Activated gamma-delta T cell treated with Interleukin-2 at 50 U/mL for 16 hours (primary cell): ENCODE measurements at regions not wholly inside any gene's neighbourhood (a gene's known extent, or its start where the extent isn't known, plus 50 kb on each side); places are given as distances from the start of the nearest gene placed in this dataset.
"Not testable (repeated sequence)": the region's sequence is repeated elsewhere in the genome, so short reads cannot be mapped to it uniquely, and the experiment has no call there.

ENCODE experiments used
- DNase-seq: peaks from one replicate; pipeline ENCODE4 v3.0.0-alpha.2; 2020

DNA sequence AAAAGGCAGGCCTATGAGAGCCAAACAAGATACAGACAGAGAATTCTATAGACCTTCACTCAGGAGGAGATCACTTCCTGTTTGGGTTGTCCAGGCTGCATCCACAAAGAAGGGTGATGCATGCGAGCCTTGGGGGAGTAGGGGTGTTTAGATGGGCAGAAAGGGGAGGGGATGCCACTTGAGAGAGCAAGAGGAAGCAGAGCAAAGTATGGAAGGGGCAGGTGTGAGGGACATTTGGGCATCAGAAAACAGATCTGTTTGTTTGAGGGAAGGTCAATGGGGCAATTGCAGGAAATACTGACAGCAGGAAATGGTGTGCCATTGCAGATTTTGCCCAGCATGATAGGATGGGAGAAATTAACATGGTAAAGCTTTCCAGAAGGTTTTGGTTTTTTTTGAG, 146.4 kb upstream of the FOXN3 start:
- DNase-seq = no peak

DNA sequence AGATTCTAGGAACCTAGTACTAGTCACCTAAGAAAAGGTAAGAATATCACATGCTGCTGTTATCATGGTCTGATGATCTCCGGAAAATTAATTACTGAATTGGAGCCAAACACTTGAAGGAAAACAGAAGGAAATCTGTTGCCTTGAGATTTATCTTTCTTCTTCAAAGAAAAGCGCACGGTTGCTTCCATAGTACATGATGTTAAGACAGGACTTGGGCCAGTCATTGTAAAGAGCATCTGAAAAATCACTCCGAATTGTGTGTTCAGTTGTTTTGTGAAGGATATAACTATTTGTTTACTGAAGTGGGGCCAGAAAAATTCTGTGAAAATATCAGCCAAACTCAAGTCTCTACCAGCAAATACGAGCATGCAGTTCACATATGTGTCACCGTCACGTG, 134.9 kb upstream of the FOXN3 start:
- no peak for DNase-seq

DNA sequence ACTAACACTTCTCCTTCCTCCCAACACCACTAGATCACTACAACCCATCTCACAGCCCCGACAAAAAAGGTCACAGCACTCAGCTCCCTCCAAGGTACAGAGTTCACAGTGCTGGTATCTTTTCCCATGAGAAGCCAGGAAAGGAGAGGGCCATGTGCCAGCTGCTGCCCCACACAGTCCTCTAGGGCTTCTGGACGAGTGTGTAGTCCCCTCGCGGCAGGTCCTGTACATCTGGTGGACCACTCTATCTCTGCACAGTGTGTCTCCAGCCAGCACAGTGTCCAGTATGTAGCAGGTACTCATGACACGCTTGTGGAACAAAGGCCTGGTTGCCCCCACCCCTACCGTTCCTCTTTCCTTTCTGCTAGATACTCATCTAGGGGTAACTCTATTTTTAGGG, 134.4 kb upstream of the FOXN3 start:
- DNase-seq = no peak

DNA sequence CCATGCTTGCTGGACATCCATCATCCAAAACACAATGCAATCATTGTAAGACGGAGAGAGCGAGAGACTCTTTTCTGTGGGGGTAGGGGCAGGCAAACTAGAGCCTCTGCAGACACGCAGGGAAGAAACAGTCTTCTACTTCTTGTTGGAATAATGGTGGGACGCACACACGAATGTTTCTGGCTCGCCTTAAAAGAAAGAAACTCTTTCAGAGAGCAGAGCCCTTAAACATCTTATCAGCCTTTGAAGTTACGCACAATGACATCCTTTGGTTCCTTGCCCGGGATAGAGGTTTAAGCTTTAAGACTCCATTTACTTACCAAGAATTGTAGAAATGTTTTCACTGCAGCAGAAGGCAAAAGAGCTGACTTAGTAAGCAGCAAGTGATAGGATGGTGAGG, 133.8 kb upstream of the FOXN3 start:
- DNase-seq = no peak

DNA sequence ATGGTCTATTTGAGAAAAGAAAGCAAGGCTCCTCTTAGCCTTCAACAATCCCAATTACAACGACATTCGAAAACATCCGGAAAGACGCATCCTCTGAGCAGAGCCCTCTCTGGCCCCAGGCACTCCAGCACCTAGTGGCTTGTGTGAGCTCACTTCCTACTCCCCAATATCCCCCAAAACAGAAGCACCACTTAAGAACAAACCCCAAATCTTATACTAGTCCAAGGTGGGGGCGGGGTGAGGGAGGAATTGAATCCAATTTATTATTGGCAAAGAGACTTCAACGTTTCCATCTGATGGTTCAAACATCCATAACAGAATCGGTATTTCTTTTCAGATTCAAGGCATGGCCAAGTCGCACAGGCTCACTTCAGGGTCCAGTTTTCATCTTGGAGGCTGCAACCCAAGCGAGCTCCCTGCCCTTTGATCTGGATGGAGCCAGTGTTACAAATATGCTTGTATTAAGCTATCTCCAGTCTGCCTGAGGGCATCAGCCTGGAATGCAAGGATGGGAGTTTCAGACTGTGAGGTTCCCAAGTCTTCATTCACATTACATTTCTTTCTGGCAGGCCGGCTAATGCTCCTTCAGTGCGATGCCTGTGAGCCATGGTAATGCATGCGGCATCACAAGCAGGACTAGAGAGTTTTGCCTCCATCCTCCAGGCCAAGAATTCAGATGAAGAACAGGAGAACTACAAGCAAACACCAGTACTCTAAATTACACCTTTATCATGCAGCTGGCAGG, 132.5 kb upstream of the FOXN3 start:
- no peak for DNase-seq

DNA sequence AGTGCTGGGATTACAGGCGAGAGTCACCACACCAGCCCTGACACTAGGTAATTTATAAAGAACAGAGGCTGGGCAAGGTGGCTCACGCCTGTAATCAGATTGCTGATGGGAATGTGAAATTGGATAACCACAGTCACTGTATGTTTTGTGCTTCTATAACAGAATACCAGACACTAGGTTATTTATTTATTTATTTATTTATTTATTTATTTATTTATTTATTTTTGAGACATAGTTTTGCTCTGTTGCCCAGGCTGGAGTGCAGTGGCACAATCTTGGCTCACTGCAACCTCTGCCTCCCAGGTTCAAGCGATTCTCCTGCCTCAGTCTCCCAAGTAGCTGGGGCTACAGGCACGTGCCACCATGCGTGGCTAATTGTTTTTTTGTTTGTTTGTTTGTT, 130.0 kb upstream of the FOXN3 start:
- not testable (repeated sequence) for DNase-seq

DNA sequence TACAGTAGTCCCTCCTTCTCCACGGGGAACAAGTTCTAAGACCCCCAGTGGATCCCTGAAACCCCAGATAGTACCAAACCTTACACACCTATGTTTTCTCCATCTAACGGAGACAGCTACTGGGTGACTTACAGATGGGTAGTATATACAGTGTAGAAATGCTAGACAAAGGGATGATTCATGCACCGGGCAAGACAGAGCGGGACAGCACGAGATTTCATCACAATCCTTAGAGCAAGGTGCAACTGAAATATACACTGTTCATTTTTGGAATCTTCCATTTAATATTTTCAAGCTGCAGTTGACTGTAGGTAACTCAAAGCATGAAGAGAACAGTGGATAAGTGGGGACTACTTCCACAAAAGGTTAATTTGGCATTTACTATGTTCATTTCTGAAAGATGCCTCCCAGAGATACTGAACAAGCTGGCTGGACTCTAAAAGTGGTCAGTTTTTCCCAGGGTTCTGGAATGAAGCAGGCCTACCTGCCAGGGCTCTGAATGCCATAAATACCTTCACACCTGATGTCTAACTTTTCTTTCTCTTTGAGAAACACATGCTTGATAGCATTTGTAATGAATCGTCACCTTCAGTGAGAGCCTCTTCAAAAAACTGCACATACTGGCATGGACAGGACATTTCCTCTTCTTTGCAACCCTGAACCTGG, 127.7 kb upstream of the FOXN3 start:
- DNase-seq = no peak

DNA sequence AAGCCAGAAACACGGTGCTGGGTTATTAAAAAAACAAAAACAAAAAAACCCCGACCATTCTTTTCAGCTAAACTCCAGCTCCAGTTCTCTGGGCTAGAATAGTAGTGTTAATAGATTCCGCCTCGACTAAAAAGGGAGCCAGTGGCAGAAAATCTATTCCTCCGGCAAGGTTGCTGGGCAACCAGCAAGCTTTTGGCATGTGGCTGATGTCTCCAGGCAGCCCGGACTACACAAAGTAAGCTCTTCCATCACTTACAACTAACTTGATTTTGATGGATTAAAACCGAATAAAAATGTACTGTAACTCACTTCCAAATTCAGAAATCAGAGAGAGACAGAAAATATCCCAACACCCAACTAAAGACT, 126.4 kb upstream of the FOXN3 start:
- no peak for DNase-seq

DNA sequence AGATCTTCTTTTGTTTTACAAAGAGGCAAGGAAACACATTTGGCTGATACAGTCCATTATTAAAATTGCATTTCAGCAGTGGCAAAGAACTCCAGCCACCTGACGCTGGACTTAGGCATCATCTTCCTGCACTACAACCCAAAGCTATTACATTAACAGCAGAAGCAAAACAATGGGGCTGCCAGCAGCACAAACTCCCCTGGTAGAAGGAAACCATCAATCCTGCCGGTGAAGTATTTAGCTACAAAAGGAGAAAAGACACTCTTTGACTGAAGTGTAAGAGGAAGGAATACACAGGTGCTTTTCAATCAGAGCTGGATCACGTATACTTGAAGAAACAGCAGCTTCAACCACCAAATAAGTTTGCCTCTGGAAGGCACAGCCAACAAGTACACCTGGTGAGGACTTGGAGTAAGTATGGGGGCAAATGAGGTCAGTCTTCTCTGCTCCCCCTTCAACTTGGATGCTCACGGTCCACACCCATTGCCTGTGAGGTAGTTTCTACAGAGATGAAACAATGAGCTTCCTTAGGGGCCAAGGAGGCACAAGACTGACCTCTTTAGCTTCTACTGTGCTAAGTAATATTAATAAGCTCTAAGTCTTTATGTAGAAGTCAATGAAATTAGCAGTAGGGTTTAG, 125.9 kb upstream of the FOXN3 start:
- DNase-seq = no peak

DNA sequence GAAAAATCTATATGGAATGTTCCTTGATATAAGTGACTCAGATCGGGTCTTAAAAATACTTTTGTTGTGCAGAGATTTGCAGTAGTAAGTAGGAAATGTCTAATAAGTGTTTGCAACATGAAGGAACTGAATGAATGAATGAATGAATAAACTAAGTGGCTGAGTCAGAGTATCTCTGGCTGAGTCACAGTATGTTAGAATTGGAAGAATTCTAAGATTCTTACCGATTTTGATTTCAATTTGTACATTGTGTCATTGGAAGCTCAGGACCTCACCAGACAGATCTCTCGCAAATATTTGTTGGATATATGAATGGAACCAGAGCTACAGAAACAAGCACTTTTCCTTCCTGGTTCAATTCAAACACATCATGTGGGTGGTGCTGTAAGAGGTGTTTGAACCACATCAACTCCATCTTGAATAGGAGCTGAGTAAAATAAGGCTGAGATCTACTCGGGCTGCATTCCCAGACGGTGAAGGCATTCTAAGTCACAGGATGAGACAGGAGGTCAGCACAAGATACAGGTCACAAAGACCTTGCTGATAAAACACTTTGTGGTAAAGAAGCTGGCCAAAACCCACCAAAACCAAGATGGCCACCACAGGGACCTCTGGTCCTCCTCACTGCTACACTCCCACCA, 123.9 kb upstream of the FOXN3 start:
- no peak for DNase-seq

DNA sequence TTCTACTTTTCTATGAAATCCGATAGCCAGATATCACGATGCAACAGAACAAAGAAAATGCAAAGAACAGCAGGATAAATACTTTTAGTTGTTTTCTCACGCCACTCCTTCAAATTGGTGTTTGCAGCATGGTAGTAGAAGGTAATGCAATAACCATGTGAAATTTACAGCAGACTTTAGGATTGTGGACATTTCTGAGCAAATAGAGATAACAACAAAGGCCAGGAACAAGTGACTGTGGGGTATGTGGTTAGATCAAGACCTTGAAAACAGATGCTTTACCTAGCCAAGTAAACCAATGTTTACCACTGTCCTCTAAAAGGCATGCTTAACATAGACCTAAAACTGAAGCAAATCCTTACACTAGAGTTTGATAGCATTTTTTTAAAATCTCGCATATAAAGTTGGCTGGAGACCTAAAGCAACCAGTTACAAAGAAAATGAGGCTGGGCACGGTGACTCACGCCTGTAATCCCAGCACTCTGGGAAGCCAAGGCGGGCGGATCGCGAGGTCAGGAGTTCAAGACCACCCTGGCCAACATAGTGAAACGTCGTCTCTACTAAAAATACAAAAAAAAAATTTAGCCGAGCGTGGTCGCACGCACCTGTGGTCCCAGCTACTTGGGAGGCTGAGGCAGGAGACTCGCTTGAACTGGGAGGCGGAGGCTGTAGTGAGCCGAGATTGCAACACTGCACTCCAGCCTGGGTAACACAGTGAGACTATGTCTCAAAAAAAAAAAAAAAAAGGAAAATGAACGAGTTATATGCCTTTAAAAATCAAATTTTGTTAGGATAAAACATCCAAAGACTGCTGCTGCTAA, 123.2 kb upstream of the FOXN3 start:
- no peak for DNase-seq

DNA sequence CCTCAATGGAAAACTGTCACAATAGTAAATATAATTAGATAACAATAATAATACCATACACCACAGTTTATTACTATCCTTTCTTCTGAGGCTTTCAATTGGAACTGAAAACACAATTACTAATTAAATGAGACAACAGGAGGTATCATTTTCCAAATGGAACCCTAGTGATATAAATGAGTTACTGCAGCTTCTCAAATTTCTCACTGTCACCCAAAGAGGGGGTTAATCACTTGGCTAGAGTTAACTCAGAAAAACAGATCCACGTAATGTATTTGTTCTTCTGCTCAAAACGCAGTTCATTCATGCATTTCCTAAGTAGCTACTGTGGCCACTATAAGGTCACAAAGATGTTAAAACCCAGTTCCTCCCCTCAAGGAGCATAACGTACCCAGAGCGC, 120.9 kb upstream of the FOXN3 start:
- DNase-seq = no peak

DNA sequence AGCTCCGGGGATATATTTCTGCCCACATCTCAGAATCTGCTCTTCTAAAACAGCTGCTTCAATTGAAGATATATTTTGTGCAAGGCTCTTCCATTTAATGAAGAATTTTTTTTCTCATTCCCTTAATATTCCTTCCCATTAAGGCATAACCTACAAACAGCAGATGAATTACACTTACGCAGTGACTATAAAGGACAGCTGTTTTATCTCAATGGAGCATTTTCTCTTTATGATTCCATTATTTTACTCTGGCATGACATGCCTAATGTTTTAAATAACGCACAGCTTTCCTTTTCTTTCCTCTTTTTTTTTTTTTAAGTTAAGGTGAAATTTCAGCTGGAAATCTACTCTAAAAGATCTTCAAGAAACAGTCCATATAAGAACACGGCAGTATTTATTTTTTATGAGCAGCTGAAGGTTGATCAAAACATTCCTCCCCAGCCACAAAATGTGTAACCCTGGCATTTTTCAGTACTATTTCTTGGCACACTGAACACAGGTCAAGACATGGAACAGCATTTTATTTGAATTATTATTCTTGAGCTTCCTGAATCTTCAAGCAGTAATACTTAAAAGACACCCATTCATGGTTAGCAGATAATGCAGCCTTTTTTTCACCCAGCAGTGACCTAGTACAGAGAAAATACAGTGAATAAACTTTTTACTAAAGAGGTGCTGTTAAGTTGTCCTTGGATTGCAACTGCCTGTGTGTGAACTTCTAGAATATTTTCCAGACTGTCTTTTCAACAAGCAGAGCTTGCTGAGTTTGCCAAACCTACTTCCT, 118.1 kb upstream of the FOXN3 start:
- DNase-seq = no peak

DNA sequence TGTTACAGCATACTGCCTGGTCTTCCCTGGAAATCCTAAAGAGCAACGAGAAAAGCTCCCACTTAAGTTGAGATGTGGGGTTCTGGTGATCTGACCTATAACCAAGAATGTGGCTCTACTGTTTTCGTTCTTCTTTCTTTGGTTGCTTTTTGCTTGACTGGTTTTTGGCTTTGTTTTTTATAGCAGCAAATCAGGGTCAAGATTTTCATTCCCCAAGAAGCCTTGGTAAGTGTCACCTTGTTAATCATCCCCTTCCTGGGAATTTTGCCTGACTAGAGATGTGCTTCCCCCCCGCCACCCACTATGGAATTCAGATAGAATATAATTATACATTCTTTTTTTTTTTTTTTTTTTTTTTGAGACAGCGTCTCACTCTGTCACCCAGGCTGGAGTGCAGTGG, 116.7 kb upstream of the FOXN3 start:
- no peak for DNase-seq

DNA sequence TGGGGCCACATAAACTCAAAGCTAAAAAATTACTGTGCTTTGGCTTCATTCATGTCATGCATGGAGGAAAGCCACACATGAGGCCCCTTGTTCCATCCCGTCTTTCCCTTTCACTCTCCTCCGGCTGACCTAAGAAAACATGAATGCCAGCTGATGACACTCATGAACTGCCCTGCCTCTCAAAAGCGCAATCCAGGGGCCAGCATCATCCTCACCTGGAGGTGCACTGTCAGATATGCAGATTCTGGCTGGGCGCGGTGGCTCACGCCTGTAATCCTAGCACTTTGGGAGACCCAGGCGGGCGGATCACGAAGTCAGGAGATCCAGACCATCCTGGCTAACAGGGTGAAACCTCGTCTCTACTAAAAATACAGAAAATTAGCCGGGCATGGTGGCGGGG, 116.1 kb upstream of the FOXN3 start:
- DNase-seq = no peak

DNA sequence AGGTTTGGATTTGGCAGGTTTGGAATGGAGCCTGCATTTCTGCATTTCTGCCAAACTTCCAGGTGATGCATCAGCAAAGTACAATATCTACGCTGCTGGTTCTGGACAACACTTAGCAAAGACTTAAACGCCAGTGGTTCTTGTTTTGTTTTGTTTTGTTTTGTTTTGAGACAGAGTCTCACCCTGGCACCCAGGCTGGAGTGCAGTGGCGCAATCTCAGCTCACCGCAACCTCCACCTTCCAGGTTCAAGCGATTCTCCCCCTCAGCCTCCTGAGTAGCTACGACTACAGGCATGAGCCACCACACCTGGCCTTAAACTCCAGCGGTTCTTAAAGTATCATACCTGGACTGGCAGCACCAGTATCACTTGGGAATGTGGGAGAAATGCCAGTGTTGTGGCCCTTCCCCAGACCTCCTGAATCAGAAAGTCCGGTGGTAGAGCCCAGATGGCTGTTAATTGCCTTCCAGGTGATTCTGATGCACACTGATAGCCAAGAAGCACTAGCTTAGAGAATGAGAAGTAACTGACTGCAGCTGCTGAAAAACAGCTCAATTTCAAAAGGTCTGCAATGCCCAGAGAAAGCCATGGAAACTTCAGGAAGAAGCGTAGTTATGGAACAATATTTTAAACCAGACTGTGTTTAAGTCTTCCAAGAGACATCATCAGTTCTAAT, 114.8 kb upstream of the FOXN3 start:
- DNase-seq = no peak

DNA sequence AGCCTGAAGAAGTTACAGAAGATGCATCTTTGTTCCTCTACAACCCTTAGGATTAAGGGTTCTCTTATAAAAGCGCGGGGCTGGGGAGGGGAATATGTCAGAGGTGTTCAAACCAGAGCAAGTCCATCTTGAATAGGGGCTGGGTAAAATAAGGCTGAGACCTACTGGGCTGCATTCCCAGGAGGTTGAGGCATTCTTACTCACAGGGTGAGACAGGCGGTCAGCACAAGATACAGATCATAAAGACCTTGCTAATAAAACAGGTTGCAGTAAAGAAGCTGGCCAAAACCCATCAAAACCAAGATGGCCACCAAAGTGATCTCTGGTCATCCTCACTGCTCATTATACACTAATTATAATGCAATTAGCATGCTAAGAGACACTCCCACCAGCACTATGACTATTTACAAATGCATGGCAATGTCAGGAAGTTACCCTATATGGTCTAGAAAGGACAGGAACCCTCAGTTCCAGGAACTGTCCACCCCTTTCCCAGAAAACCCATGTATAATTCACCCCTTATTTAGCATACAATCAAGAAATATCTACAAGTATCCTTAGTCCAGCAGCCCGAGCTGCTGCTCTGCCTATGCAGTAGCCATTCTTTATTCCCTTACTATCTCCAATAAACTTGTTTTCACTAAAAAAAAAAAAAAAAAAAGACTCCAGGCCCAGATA, 108.1 kb upstream of the FOXN3 start:
- DNase-seq = no peak

DNA sequence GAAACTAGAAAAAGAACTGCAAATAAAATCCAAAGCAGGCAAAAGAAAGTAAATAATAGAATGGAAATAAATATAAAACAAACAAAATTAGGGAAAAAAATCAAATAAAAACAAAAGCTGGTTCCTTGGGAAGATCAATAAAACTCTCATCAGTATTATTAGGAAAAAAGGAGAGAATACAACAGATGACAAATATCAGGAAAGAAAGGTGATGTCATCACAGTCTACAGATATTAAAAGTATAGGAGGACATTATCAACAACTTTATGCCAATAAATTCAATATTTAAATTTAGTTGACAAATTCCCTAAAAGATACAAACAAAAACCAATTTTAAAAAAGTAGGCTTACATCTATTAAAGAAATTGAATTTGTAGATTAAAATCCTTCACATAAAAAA, 107.4 kb upstream of the FOXN3 start:
- DNase-seq = no peak

DNA sequence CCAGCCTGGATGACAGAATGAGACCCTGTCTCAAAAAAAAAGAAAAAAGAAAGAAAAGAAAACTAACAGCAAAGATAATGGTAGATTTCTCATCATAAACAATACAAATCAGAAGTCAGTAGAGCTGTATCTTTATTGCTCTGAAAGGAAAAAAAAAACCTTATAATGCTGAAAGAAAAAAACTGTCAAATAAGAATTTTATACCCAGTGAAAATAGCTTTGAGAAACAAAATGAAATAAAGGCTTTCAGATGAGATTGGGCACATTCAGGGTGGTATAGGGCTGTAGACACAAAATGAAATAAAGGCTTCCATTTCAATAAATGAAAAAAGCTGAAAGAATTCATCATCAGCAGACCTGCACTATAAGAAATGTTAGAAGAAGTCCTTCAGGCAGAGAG, 105.0 kb upstream of the FOXN3 start:
- no peak for DNase-seq

DNA sequence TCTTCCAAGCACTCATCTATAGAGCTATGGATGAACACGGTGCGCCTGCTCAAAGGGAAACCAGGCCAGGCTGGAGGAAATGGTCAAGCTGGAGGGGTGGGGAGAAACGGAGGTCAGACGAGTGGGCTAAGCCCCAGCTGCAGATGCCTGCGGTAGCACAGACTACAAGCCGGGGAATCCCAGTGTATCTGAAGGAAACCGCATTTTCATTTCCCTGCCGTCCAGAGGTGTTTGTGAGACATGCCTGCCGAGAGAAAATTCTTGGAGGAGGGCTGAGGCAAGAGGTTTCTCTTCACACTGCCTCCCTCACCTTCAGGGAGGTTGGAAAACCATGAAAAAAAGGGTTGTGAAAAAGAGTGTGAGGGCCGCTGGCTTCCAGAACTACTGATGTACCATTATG, 102.0 kb upstream of the FOXN3 start:
- no peak for DNase-seq

DNA sequence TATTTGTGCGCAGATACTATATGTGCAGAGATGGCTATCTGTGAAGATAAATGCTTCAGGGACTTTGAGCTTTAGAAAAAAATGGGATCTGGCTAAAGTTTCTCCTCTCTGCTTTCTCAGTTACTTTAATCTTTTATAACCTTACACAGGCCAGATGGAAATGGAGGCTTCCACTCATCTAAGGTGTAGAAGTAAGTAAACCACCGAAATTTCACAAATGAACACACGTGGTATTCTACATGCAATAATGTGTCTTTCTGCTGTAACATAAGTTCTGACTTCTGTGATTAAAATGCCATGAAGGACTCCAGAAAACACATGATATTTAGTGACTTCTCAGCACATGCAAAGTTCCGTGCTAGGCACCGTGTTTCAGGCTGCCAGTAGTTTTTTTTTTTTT, 99.1 kb upstream of the FOXN3 start:
- no peak for DNase-seq
